SKM-1 treated with dmso at 0.1 percent for 144 hours (cell line): ENCODE measurements at regions not wholly inside any gene's neighbourhood (a gene's known extent, or its start where the extent isn't known, plus 50 kb on each side); places are given as distances from the start of the nearest gene placed in this dataset.
"Not testable (repeated sequence)": the region's sequence is repeated elsewhere in the genome, so short reads cannot be mapped to it uniquely, and the experiment has no call there.

Experiments
- DNase-seq: peaks from one replicate; lab custom pipeline; 2025; ENCODE audit not compliant: unreplicated experiment; lab: John Stamatoyannopoulos, UW

DNA sequence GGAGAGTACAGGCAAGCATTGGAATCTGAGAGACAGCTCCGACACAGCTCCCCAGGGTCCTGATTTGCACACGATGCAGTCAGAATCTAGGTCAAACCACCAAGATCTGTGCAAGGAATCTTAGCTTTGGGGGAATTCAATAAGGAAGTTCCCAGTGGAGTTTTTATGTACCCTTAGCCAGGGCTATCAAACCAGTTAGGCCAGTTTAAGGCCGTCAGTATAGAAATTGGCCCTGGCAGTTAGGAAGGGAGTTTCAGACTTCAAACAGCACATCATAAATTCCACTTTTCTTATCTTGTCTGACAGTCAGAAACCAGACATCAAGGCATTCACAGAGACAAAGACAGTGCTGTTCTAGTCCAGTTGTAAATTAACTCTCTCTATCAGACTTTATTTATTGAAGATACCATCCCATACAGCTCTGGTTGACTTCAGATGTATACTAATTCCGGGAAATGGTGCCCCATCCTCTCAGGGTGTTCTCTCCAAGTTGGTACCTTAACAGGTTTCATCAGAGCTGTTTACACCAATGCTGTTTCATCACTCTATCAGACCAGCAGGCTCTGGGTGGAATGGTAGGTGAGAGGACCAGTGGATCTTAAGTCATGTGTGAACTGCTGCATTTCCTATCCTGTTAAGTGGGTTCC is 157.5 kb upstream of the ATF7IP start:
- no peak for DNase-seq

DNA sequence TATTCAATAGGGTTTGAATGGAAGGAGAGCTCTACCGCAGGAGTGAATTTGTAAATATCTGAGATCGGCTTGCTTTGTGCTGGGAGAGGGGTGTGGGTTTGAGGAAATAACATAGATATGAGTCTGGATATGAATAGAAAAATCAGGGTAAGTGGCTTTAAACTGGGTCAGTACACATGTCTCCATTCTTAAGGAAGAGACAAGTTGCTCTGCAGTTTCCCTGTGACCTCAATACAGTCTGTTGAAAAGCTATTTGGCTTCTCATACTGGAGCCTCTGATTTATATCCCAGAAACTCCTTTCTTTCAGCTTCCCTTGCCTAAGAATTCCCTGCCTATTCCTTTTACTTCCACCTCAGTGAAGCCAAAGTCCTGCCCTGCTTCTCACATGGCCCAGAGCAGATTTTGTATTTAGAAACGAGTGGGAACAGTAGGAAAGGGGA is 153.5 kb upstream of the ATF7IP start:
- DNase-seq = no peak

DNA sequence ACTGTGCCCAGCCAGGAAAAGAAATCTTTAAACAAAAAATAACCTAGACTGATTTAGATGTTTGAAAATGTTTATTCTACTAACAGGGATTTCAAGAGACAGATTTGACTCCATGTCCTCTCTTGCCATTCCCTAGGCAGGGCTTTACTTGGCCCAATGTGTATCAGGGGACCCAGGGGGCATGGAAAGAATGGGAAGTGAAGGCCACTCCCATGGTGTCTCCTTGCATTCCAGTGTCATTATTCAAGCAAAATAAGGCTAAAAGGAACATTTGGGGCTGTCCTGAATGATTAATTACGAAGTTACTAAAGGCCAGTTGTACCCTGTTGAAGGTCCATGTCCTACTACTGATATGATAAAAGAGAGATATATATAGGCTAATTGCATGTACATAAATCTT is 151.9 kb upstream of the ATF7IP start:
- no peak for DNase-seq

DNA sequence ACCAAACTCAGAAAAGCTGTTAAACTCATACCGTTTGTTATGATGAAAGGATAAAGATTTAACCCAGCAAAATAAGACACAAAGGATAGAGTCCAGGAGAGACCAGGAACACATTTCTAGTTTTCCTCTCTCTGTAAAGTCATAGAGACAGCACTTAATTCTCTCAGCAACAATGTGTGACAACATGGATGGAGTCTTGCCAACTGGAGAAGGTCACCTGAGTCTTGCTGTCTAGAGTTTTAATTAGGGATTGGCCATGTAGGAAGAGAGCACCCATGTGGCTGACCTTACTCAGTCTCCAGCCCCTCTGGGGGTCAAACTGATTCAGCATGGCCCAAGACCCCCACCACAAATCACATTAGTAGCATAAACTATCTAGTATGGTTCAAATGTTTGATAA is 151.0 kb upstream of the ATF7IP start:
- no peak for DNase-seq

DNA sequence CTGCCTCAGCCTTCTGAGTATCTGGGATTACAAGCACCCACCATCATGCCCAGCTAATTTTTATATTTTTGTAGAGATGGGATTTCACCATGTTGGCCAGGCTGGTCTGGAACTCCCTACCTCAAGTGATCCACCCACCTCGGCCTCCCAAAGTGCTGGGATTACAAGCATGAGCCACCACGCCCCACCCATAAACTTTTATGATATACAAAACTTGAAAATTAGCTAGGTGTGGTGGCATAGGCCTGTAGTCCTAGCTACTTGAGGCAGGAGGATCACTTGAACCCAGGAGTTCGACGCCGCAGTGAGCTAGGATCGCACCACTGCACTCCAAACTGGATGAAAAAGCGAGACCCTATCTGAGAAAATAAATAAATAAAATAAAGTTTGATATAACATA is 149.5 kb upstream of the ATF7IP start:
- DNase-seq = not testable (repeated sequence)

DNA sequence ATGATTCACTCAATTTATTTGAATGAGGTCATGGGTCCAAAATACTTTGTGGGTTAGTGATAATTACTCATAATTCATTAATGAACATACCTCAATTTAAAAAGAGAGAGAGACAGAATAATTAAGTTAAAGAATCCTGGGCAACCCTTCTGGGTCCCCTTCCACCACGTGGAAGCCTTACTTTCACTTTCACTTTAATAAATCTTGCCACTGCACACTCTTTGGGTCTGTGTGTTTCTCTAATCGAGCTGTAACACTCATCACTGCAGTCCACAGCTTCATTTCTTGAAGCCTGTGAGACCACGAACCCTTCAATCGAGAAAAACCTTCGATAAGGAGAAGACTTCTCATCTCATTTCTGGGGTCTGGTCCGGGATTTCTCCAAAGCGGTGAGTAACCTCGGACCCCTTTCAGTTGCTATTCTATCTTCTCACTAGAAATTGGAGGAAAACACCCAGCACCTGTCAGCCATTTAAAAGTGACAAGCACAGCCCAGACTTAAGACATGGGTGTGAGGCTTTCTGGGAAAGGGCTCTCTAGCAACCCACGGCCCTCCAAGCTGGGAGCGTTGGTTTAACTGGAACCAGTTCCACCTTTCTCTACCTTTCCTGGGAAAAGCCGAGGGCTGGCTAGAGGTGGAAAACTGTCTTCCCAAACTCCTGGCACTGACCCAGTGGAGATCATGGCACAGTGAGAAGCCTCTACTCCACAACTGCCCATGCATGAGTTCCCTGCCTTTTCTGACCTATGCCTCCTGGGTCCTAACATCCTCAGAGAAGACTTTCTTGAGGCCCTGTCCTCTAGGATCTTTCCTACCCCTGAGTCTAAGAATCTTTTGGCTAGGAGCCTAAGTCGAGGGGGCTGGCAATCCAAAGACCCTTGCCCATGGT is 148.8 kb upstream of the ATF7IP start:
- no peak for DNase-seq

DNA sequence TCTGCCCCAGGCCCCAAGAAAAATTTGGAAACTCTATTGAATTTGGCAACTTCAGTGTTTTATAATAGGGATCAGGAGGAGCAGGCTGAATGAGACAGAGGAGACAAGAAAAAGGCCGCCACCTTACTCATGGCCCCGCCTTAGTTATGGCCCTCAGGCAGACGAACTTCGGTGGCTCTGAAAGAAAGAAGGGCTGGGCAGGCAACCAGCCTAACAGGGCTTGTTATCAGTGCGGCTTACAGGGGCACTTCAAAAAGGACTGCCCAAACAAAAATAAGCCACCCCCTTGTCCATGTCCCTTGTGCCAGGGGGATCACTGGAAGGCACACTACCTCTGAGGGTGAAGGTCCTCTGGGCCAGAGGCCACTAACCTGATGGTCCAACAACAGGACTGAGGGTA is 146.3 kb upstream of the ATF7IP start:
- no peak for DNase-seq

DNA sequence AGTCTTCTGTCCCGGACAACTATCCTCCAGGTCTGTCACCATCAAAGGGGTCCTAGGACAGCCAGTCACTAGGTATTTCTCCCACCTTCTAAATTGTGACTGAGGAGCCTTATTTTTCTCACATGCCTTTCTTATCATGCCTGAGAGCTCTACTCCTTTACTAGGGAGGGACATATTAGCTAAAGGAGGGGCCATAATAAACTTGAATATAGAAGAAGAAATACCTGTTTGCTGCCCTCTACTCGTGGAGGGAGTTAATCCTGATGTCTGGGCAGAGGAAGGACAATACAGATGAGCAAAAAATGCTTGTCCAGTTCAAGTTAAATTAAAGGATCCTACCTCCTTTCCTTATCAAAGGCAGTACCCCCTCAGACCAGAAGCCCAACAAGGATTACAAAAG is 145.8 kb upstream of the ATF7IP start:
- not testable (repeated sequence) for DNase-seq

DNA sequence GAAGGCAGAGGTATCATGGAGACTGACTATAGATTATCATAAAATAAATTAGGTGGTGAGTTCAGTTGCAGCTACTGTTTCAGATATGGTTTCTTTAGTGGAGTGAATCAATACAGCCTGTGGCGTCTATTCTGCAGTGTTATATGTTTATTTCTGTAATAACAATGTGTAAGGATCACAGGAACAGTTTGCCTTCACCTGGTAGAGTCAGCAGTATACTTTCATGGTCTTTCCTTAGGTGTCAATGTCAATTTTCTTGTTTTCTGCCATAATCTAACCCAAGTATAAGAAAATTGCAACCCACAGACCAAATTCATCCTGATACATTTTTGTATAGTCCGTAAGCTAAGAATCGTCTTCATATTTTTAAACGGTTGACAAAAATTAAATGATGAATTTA is 140.4 kb upstream of the ATF7IP start:
- no peak for DNase-seq

DNA sequence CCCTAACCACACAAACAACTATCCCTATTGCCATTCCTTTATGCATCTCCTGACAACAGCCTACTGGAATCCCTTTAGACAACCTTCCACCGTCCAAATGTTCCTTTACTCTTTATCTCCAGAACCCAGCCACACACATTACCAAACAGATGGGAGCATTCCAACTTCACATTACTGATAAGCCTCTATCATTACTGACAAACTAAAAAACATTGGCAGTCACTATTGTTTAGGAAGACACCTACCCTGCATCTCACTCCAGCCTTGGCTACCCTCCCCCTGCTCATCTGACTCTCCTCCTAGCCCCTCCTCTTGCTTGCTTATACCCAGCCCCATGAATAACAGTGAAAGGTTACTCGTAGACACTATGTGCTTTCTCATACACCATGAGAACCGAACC is 130.3 kb upstream of the ATF7IP start:
- not testable (repeated sequence) for DNase-seq

DNA sequence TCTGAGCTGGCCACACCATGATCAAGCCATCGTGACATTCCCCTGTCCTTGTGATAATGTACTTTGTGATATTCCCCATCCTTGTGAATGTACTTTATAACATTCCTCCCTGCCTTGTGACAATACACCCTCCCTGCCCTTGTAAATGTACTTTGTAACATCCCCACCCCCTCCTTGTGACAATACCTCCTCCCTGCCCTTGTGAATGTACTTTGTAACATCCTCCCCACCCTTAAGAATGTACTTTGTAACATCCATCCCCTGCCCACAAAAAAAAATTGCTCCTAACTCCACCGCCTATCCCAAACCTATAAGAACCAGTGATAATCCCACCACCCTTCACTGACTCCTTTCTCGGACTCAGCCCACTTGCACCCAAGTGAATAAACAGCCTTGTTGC is 128.8 kb upstream of the ATF7IP start:
- not testable (repeated sequence) for DNase-seq

DNA sequence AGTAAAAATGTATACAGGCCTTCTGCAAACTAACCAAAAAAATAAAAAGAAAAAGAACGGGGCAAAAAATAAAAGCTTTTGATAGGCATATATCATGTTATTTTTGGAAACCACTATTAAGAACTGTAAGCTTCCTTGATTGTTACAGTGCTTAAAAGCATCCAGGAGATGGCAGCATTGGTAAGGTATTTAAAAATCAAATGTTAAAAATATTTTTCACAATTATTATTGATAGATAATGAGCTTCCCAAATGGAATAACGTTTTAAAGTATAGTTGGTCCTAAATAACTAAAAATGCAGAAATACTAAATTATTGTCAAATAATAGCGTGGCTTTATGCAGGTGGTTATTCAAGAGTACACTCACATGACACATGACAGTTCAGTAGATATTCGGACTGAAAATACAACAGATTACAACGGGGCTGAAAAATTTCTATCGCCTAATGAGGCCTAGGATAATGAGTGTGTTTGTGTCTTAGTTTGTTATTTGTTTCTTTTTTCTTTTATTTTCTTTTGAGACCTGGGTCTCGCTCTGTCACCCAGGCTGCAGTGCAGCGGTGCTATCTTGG is 127.2 kb upstream of the ATF7IP start:
- DNase-seq = no peak

DNA sequence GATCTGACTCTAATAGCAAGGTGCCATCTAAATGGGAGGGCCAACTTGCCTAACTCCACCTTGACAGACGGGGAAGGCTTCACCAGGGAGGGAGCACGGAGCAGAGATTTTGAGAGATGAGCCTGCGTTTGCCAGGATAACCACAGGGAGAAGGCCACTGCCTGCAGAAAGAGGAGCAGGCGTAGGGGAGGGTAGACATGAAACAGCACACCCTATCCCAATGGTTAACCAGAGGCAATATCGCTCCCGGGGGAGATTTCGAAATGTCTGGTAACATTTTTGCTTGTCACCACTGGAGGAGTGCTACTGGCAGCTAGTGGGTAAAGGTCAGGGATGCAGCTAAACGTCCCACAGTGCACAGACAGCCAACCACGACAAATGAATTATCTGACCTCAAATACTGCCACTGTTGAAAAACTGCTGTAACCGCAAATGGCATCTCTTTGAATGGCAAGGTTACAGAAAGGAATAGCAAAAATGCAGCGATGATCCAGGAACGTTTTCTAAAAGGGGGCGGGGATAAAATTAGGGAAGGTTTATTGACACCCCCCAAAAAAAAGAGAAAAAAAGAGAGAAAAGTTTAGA is 126.0 kb upstream of the ATF7IP start:
- peak; percentile 75 for DNase-seq

DNA sequence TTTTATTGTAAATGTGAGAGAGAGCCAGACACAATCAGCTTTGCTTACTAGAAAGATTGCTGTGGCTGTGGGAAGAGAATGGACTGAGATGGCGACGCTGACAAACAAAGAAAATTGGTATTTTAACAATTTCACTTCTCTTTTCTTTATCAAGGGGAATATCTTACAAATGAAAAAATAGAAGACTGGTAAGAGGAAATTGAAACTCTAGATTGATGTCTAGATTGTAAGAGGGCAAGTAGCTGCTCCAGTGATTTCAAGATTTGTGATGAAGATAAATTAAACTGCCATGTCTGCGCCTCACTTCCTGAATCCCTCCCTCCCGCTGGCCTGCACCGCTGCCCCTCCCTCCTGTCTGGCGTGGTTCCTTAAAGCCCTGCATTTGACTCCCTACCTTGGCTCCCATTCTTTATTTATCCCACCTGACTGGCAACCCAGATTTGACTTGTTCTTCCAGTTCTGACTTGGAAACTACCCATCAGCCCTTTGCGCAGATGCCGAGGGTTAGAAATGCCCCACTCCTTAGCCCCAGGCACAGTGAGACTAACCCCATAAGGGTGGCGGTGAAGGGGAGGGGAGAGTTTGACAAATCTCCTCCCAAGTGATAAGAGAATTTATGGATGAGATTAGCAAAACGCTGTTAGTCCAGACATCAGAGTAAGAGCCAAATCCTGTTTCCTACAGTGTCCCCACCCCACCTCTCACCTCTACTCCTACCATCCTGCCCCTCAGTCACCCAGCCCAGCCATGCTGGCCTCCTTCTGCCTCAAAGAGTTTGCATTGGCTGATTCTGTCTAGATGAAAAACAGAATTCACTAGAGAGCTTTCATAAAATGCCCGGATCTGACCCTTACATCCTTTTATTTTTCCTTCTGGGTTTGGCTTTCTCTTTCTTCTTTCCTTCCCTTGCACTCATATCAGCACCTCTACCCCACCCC is 125.3 kb upstream of the ATF7IP start:
- no peak for DNase-seq

DNA sequence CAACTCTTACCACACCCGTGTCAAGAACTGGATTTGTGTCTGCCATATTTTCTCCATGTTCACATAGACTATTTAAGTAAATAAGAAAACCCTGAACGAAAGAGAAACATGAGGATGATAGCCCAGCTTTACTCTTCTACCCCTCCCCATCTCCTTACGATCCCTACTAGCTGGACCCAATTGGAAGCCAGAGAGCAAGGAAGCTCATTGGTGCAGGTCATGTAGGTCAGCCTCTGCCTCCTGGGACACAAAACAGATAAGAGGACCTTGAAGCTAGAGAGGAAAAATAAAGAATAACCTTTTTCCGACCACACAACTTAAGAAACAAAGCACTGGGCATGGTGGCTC is 124.6 kb upstream of the ATF7IP start:
- DNase-seq = no peak

DNA sequence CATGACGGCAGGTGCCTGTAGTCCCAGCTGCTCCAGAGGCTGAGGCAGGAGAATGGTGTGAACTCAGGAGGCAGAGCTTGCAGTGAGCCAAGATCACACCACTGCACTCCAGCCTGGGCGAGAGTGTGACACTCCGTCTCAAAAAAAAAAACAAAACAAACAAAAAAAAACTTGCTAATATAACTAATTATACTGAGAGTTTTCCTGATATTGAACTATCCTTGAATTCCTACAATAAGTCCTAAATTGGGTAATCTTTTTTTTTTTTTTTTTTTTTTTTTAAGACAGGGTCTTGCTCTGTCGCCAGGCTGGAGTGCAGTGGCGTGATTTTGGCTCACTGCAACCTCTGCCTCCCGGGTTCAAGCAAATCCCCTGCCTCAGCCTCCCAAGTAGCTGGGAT is 122.7 kb upstream of the ATF7IP start:
- not testable (repeated sequence) for DNase-seq

DNA sequence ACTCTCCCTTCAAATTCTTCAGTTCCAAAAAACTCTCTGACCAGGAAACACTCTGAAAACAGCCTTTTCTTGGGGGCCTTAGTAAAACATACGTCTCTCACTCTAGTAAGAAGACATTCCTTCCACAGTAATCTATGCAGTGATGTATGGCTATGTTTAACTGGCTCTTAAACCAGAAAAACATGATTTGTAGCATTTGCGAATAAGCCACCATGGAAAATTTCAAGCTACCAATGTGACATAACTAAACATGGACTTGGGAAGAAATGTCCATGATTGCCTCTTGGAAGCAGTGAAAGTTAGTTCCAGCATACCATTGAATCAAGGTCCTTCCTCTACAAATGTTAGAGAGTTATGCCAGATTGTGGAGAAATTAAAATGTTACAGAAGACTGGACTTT is 121.5 kb upstream of the ATF7IP start:
- DNase-seq = no peak

DNA sequence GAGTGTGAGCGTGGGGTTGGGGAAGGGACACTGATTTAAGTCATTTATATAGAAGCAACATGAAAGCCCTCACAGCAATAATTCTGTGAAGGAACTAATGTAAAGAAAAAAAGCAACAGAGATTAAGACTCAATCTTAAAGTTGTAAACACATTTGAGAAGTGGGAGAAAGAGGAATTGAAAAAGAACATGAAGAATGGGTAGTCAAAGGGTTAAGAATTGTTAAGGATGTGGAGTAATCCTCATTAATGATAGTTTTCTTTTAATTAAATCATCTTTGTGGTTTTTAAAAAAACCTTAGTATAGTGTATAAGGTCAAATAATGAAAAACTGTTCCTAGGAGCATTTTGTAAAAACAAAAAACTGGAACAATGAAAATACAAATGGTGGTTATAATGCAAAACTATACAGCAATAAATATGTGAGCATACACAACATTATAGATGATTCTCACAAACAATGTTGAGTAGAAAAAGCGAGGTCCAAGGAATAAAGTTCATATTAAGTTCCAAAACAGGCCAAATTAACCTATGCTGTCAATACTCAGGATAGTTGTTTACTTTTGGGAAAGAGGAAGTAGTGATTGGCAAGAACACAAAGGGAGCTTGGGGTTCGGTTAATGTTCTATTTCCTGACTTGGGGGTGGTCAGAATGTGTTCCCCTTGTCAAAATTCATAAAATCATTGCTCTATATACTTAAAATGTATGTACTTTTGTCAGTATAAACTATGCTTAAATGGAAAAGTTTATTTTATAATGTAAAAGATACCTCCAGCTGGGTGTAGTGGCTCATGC is 120.4 kb upstream of the ATF7IP start:
- DNase-seq = no peak

DNA sequence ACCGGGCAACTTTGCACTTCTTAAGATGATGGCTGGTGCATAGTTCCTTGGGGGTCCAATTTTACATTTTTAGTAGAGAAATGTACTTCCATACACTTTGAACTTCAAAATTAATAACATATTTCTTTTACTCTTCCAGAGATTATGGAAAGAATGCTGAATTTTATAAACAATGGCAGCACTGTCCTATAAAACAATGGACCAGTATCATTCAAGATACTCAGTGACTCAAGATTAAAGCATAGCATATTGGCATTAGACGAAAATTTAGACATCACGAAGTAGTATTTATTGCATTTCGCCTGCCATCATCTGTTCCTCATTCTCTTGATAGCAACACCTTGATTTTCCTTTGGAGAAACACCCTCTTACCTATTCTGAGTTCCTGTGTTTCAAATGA is 118.3 kb upstream of the ATF7IP start:
- DNase-seq = no peak

DNA sequence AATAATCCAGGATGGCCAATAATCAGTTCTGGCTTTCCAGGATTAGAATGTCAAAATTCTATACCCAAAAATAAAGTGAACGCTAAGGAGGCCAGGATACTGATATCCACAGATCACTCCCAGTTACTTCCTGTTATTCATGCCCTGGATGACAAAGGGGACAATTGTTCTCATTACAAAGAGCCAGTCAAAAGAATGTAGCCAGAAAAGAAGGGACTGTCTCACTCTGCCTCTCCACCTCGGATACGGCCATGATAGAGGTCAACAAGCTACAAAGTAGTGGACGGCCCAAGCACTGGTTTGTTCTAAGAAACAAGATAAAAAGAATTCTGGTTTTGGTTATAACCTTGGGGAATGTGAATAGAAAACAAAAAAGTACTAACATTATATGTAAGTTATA is 116.1 kb upstream of the ATF7IP start:
- no peak for DNase-seq
